Activated naive CD8-positive, alpha-beta T cell treated with anti-CD3 and anti-CD28 coated beads, Interleukin-2, amount 10 ng/mL, durations not matched to agents 7 days and 5 days (primary cell): ENCODE measurements at regions not wholly inside any gene's neighbourhood (a gene's known extent, or its start where the extent isn't known, plus 50 kb on each side); places are given as distances from the start of the nearest gene placed in this dataset.
"Not testable (repeated sequence)": the region's sequence is repeated elsewhere in the genome, so short reads cannot be mapped to it uniquely, and the experiment has no call there.

Source experiments
- ATAC-seq: fragments of 150-1000 bp; cut with Tn5 transposase; one replicate; pipeline ENCODE4 v1.10.0; 2021; ENCODE audit warnings: low read depth, moderate library complexity
- POLR2A ChIA-PET: fragments of 350-600 bp; sonication (Branson Sonifier 250); formaldehyde crosslinking; loops from one replicate; lab custom pipeline; 2021; ENCODE audit warnings: antibody characterized with exemption; lab: Charles Lee
- DNase-seq: peaks from one replicate; pipeline ENCODE4 v3.0.0; 2021
- H3K27ac Mint-ChIP-seq: one replicate; pipeline ENCODE4 v1.8.0; 2022; ENCODE audit warnings: mild to moderate bottlenecking, mixed read lengths
- H3K27me3 Mint-ChIP-seq: one replicate; pipeline ENCODE4 v1.8.0; 2022; ENCODE audit warnings: mild to moderate bottlenecking, moderate library complexity, mixed read lengths
- H3K36me3 Mint-ChIP-seq: one replicate; pipeline ENCODE4 v1.8.0; 2021; ENCODE audit warnings: mild to moderate bottlenecking, mixed read lengths
- H3K4me1 Mint-ChIP-seq: one replicate; pipeline ENCODE4 v1.8.0; 2021; ENCODE audit warnings: mixed read lengths
- H3K4me3 Mint-ChIP-seq: one replicate; pipeline ENCODE4 v1.8.0; 2022; ENCODE audit warnings: mild to moderate bottlenecking, moderate library complexity, mixed read lengths
- H3K9me3 Mint-ChIP-seq: one replicate; pipeline ENCODE4 v1.8.0; 2021; ENCODE audit warnings: mixed read lengths

- DNase-seq, H3K9me3 Mint-ChIP-seq, ATAC-seq: not testable (repeated sequence)
Measured at GRCh38 chr7:6882321-6882721, 56.2 kb upstream of the CCZ1B start.

GRCh38 chr7:6883756-6884155 lies 57.7 kb upstream of the CCZ1B start:
- DNase-seq, H3K4me1 Mint-ChIP-seq, POLR2A ChIA-PET, H3K27ac Mint-ChIP-seq, H3K36me3 Mint-ChIP-seq, H3K9me3 Mint-ChIP-seq, ATAC-seq, H3K4me3 Mint-ChIP-seq, H3K27me3 Mint-ChIP-seq: not testable (repeated sequence)

More at GRCh38 chr7:6882321-6882721, 56.2 kb upstream of the CCZ1B start:
- H3K4me3 Mint-ChIP-seq, H3K4me1 Mint-ChIP-seq, H3K27ac Mint-ChIP-seq, POLR2A ChIA-PET, H3K36me3 Mint-ChIP-seq, H3K27me3 Mint-ChIP-seq: not testable (repeated sequence)

DNA sequence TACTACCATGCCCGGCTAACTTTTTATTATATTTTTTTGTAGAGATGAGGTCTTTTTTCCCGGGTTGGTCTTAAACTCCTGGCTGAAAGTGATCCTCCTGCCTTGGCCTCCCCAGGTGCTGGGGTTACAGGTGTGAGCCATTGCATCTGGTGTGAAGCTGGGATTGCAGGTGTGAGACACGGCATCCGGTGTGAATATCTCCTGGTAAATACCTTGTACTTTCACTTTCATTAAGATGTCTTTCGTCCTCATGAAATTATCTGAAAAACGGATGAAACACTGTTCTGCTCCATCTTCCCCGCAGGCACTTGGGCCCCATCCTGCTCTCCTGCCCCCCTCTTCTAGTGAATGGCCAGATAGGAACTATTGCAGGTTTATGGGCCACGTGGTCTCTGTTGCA lies 60.1 kb upstream of the CCZ1B start:
- POLR2A ChIA-PET, result no interaction called here
- Mint-ChIP-seq H3K27ac (no peak overlapping the region), H3K4me3 (no peak overlapping the region), H3K36me3 (no peaks in the 10 kb centered on the region), H3K9me3 (peaks cover 4% of the 10 kb centered on the region), H3K27me3 (peaks cover 3% of the 10 kb centered on the region), H3K4me1 (peaks cover 2% of the 10 kb centered on the region)
- ATAC-seq (no peak), DNase-seq (no peak)

DNA sequence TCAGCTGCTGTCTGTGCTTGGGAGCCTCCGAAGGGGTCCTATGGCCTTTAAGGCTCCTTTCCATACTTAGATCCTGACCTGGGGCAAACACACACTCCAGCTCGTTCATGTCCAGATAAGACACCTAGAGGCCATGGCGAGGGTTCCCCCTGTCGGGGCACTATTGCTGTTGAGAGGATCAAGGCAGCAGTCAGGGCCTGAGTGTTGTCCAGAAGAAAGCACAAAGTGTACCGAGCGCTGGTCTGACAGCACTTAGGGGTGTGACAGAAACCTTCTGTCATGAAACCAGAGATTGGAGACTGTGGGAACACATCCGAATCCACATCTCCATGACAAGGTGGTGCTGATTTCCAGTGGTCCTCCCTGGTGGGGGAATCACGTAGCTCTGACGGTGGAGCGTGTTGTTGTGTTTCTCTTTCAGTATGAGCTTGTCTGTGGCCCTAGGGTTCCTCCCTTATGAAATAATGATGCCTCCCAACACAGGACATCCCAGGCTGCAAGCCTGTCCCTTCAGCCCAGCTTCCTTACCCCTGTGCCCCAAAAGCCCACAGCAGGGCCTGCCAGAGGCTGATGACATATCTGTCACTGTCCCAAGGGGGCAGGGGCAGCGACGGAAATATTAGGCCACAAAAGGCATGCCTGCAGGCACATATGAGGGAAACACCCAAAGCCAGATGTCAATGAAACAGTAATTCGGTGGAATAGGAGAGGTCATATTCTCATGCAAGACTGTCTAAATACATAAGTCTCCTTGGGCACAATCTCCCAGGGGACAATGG lies 62.4 kb upstream of the CCZ1B start:
- H3K4me1 Mint-ChIP-seq, H3K4me3 Mint-ChIP-seq, H3K27ac Mint-ChIP-seq, H3K9me3 Mint-ChIP-seq, H3K36me3 Mint-ChIP-seq, H3K27me3 Mint-ChIP-seq, DNase-seq, ATAC-seq, POLR2A ChIA-PET: not testable (repeated sequence)

DNA sequence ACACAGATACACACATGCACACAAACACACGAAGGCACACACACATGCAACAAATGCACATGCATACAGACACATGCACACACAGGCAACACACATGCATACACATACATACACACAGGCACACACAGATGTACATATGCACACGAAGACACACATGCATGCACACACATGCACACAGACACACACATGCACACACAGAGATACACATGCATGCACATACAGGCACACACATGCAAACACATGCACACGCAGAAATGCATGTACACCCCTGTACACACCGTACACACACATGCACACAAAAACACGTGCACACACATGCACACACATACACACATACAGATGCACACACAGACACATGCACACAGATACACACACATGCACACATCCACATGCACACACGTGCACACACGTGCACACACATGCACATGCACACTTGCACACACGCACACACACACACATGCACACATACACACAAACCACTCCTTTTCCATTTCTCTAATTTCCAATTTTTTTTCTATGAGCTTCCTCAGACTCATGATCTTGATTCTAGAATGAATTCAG lies 63.3 kb upstream of the CCZ1B start:
- Mint-ChIP-seq H3K4me1 (peaks cover 2% of the 10 kb centered on the region), H3K27ac (peak overlapping the region; percentile 26), H3K27me3 (peaks cover 3% of the 10 kb centered on the region), H3K36me3 (no peaks in the 10 kb centered on the region), H3K4me3 (no peak overlapping the region), H3K9me3 (peaks cover 4% of the 10 kb centered on the region)
- POLR2A ChIA-PET, result interaction anchor here (0.6 kb wide), 1 partner anchor 376 kb away, joined by 3 read pairs; no protein-coding TSS in a partner anchor
- ATAC-seq (no peak), DNase-seq (no peak)

DNA sequence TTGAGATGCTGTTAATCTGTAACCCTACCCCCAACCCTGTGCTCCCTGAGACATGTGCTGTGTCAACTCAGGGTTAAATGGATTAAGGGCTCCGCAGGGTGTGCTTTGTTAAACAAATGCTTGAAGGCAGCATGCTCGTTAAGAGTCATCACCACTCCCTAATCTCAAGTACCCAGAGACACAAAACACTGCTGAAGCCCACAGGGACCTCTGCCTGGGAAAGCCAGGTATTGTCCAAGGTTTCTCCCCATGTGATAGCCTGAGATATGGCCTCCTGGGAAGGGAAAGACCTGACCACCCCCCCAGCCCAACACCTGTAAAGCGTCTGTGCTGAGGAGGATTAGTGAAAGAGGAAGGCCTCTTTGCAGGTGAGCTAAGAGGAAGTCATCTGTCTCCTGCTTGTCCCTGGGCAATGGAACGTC lies 76.0 kb upstream of the CCZ1B start:
- H3K27ac Mint-ChIP-seq, H3K4me1 Mint-ChIP-seq, H3K27me3 Mint-ChIP-seq, POLR2A ChIA-PET, H3K36me3 Mint-ChIP-seq, H3K4me3 Mint-ChIP-seq, DNase-seq, ATAC-seq, H3K9me3 Mint-ChIP-seq: not testable (repeated sequence)

- H3K4me3 Mint-ChIP-seq, ATAC-seq, H3K36me3 Mint-ChIP-seq, H3K4me1 Mint-ChIP-seq, H3K9me3 Mint-ChIP-seq, POLR2A ChIA-PET, H3K27ac Mint-ChIP-seq, DNase-seq, H3K27me3 Mint-ChIP-seq: not testable (repeated sequence)
Measured at GRCh38 chr7:6903289-6903688, 77.2 kb upstream of the CCZ1B start.

- H3K36me3 Mint-ChIP-seq, H3K27ac Mint-ChIP-seq, H3K4me3 Mint-ChIP-seq, DNase-seq, POLR2A ChIA-PET, ATAC-seq, H3K27me3 Mint-ChIP-seq, H3K9me3 Mint-ChIP-seq, H3K4me1 Mint-ChIP-seq: not testable (repeated sequence)
Measured at GRCh38 chr7:6903792-6904191, 77.7 kb upstream of the CCZ1B start.

DNA sequence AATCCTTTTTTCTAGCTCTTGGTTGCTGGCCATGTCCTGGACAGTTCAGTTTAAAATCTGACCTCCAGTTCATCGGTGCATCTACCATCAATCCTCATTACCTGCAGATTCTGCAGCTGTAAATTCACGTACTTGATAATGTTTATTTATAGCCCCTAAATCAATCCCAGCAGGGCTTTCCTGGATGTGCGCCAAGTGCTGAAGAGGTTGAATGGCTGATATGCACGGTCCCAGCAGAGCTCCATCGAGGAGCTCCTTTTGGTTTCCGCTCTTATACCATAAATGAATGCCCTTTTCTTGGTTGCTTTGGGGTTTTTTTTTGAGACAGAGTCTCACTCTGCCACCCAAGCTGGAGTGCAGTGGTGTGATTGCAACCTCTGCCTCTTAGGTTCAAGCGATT lies 91.2 kb upstream of the CCZ1B start:
- Mint-ChIP-seq H3K27ac (no peak overlapping the region), H3K36me3 (no peaks in the 10 kb centered on the region), H3K9me3 (peaks cover 2% of the 10 kb centered on the region), H3K4me3 (no peak overlapping the region), H3K27me3 (peaks cover 5% of the 10 kb centered on the region), H3K4me1 (no peaks in the 10 kb centered on the region)
- POLR2A ChIA-PET, result no interaction called here
- ATAC-seq, result no peak
- no peak for DNase-seq

DNA sequence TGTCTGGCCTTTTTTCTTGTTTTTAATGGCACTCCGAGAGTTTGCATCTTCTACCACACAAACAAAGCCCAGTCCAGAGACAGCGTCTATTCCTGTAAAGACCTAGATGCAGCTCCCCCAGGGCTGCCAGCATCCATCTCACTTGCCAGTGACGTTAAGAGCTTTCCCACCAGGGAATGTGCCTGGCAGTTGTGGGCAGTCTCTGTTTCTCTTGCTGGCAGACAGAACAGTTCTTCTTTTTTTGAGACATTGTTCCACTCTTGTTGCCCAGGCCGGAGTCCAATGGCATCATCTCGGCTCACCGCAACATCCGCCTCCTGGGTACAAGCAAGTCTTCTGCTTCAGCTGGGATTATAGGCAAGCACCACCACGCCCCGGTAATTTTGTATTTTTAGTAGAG lies 93.1 kb upstream of the CCZ1B start:
- ATAC-seq, H3K9me3 Mint-ChIP-seq, DNase-seq, H3K36me3 Mint-ChIP-seq, H3K4me3 Mint-ChIP-seq, H3K27ac Mint-ChIP-seq, H3K4me1 Mint-ChIP-seq, H3K27me3 Mint-ChIP-seq, POLR2A ChIA-PET: not testable (repeated sequence)

- H3K9me3 Mint-ChIP-seq, DNase-seq, H3K36me3 Mint-ChIP-seq, H3K4me3 Mint-ChIP-seq, ATAC-seq, H3K27ac Mint-ChIP-seq, POLR2A ChIA-PET, H3K4me1 Mint-ChIP-seq, H3K27me3 Mint-ChIP-seq: not testable (repeated sequence)
Measured at GRCh38 chr7:6924523-6924922, 98.4 kb upstream of the CCZ1B start.

DNA sequence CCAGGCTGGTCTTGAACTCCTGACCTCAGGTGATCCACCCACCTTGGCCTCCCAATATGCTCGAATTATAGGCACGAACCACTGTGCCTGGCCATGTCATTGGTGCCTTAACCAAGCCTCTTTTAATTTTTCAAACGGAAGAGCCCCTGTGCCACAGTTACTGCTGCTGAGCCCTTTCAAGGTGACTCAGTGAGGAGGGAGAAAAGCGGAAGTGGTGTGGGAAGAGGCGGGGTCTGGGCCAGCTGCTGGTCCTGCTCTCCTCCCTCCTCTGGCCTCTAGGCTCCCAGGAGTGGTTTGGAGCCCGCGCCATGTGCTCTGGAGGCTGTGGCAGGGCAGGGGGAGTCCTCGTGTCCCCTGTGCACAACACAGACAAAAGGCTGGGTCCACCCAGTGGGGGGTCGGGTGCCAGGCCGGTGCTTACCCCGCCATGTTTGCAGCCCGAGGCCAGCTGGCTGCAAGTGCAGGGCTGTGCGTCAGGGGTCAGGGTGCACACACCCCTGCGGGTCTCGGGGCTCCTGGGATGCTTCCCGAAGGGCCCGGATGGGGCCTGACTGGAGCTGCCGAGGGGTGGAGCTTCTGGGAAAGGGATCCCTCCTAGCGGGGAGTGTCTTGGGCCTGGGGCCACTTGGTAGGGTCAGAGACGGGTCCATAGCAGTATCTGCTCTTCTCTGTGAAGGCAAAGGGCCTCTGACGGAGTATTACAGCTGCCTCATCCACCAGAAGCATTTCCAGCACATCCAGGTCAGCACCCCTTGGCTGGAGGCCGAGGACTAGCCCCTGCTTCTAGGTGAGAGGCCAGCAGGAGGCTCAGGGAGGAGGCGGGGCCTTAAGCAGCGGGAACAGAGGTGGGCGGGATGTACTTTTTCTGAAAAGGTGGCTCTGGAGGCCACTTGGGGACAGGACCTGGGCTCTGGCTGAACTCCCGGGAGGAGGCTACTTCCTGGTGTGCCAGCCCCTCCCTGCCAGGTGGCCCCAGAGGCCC lies 100.4 kb upstream of the CCZ1B start:
- DNase-seq, result peak; percentile 37
- not testable (repeated sequence) for H3K4me1 Mint-ChIP-seq

DNA sequence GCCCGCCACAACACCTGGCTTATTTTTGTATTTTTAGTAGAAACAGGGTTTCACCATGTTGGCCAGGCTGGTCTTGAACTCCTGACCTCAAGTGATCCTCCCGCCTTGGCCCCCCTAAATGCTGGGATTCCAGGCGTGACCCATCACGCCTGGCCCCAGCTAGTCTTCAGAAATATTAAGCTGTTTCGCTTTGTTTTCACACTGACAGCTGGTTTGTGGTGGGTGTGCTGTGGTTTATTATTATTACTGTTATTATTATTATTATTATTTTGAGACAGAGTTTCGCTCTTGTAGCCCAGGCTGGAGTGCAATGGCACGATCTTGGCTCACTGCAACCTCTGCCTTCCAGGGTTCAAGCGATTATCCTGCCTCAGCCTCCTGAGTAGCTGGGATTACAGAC lies 101.6 kb upstream of the CCZ1B start:
- POLR2A ChIA-PET, H3K4me1 Mint-ChIP-seq, H3K4me3 Mint-ChIP-seq, DNase-seq, H3K27ac Mint-ChIP-seq, H3K27me3 Mint-ChIP-seq, H3K9me3 Mint-ChIP-seq, ATAC-seq, H3K36me3 Mint-ChIP-seq: not testable (repeated sequence)

More for the DNA sequence above, 100.4 kb upstream of the CCZ1B start:
- Mint-ChIP-seq H3K27ac (peak overlapping the region; percentile 3), H3K4me3 (peak overlapping the region; percentile 19)
- H3K9me3 Mint-ChIP-seq, H3K36me3 Mint-ChIP-seq, POLR2A ChIA-PET, ATAC-seq, H3K27me3 Mint-ChIP-seq: not testable (repeated sequence)
